Neural cell (in vitro differentiated cells): ENCODE measurements at regions not wholly inside any gene's neighbourhood (a gene's known extent, or its start where the extent isn't known, plus 50 kb on each side); places are given as distances from the start of the nearest gene placed in this dataset.
"Not testable (repeated sequence)": the region's sequence is repeated elsewhere in the genome, so short reads cannot be mapped to it uniquely, and the experiment has no call there.

Experiments used
- H2AFZ ChIP-seq: fragments of 200-600, 300-800 bp; sonication (generic), shearing (Covaris generic); 2 replicates; pipeline ENCODE4 v1.6.0; 2014; ENCODE audit warnings: low read depth, mild to moderate bottlenecking, antibody characterized with exemption, low read length, moderate library complexity
- H3F3A ChIP-seq: fragments of 200-600 bp; shearing (Covaris generic); 2 replicates; pipeline ENCODE4 v1.6.1; 2016; ENCODE audit warnings: mild to moderate bottlenecking, moderate library complexity, mixed read lengths, antibody characterized with exemption, low read length; ENCODE audit not compliant: insufficient read depth, poor library complexity, severe bottlenecking
- H3K27ac ChIP-seq: fragments of 200-600, 300-800 bp; sonication (generic), shearing (Covaris generic); 2 replicates; pipeline ENCODE4 v1.5.1; 2014; ENCODE audit warnings: mild to moderate bottlenecking, low read length, moderate library complexity
- H3K27me3 ChIP-seq: fragments of 300-800, 200-600 bp; sonication (generic), shearing (Covaris generic); 2 replicates; pipeline ENCODE4 v1.6.0; 2014; ENCODE audit warnings: mild to moderate bottlenecking, low read depth, low read length, moderate library complexity; ENCODE audit not compliant: insufficient read depth
- H3K36me3 ChIP-seq: fragments of 300-800, 200-600 bp; sonication (generic), shearing (Covaris generic); 2 replicates; pipeline ENCODE4 v1.5.1; 2014; ENCODE audit warnings: mild to moderate bottlenecking, antibody characterized with exemption, low read length, moderate library complexity; ENCODE audit not compliant: insufficient read depth
- H3K4me2 ChIP-seq: fragments of 300-800, 200-600 bp; sonication (generic), shearing (Covaris generic); 2 replicates; pipeline ENCODE4 v1.6.0; 2014; ENCODE audit warnings: mild to moderate bottlenecking, low read length
- H3K4me3 ChIP-seq: fragments of 300-800, 200-600 bp; sonication (generic), shearing (Covaris generic); 2 replicates; pipeline ENCODE4 v1.5.1; 2014; ENCODE audit warnings: mild to moderate bottlenecking, low read length, moderate library complexity
- H3K79me2 ChIP-seq: fragments of 200-600 bp; shearing (Covaris generic); replicated peaks from 2 replicates; pipeline ENCODE4 v1.6.0; 2014; ENCODE audit warnings: mild to moderate bottlenecking, low read length, moderate library complexity; ENCODE audit not compliant: insufficient read depth
- H3K9ac ChIP-seq: fragments of 300-800, 200-600 bp; sonication (generic), shearing (Covaris generic); 2 replicates; pipeline ENCODE4 v1.6.1; 2016; ENCODE audit warnings: mild to moderate bottlenecking, low read length, mixed read lengths
- H3K9me2 ChIP-seq: fragments of 200-600 bp; shearing (Covaris generic); 2 replicates; pipeline ENCODE4 v1.6.1; 2016; ENCODE audit warnings: mild to moderate bottlenecking, low read length, mixed read lengths; ENCODE audit not compliant: insufficient read depth
- H3K9me3 ChIP-seq: fragments of 200-600, 300-800 bp; sonication (generic), shearing (Covaris generic); 2 replicates; pipeline ENCODE4 v1.6.1; 2016; ENCODE audit warnings: mild to moderate bottlenecking, mixed run types, low read length, moderate library complexity, mixed read lengths
- H4K20me1 ChIP-seq: fragments of 200-600 bp; shearing (Covaris generic); 2 replicates; pipeline ENCODE4 v1.6.1; 2016; ENCODE audit warnings: mild to moderate bottlenecking, mixed run types; ENCODE audit not compliant: insufficient read depth
- CTCF ChIP-seq: fragments of 450-650 bp; IDR thresholded peaks from 2 replicates; pipeline ENCODE4 v1.5.1; 2014; ENCODE audit warnings: antibody characterized with exemption, mild to moderate bottlenecking, moderate library complexity; ENCODE audit not compliant: poor library complexity, severe bottlenecking
- EP300 ChIP-seq: fragments of 450-650 bp; conservative IDR thresholded peaks from 2 replicates; pipeline ENCODE4 v1.6.1; 2014; ENCODE audit warnings: antibody characterized with exemption, mild to moderate bottlenecking, moderate library complexity; ENCODE audit not compliant: poor library complexity, severe bottlenecking
- EZH2 ChIP-seq: fragments of 200-600, 300-800 bp; shearing (Covaris generic), sonication (generic); IDR thresholded peaks from 2 replicates; pipeline ENCODE4 v1.6.1; 2014; ENCODE audit warnings: antibody characterized with exemption, low read length, borderline replicate concordance, mild to moderate bottlenecking; ENCODE audit not compliant: insufficient read depth, poor library complexity, severe bottlenecking
- MXI1 ChIP-seq: fragments of 450-650 bp; conservative IDR thresholded peaks from 2 replicates; pipeline ENCODE4 v1.6.1; 2014; ENCODE audit warnings: antibody characterized with exemption, mild to moderate bottlenecking; ENCODE audit not compliant: poor library complexity, severe bottlenecking
- POLR2AphosphoS5 ChIP-seq: IDR thresholded peaks from 2 replicates; pipeline ENCODE4 v1.6.1; 2012
- RAD21 ChIP-seq: fragments of 450-650 bp; conservative IDR thresholded peaks from 2 replicates; pipeline ENCODE4 v1.6.1; 2014; ENCODE audit warnings: antibody characterized with exemption, mild to moderate bottlenecking, moderate library complexity
- REST ChIP-seq: IDR thresholded peaks from 2 replicates; pipeline ENCODE4 v1.6.1; 2012; ENCODE audit warnings: borderline replicate concordance
- SMC3 ChIP-seq: fragments of 450-650 bp; conservative IDR thresholded peaks from 2 replicates; pipeline ENCODE4 v1.6.1; 2014; ENCODE audit warnings: antibody characterized with exemption, mild to moderate bottlenecking, moderate library complexity; ENCODE audit not compliant: poor library complexity
- TAF1 ChIP-seq: IDR thresholded peaks from 2 replicates; pipeline ENCODE4 v1.6.1; 2012; ENCODE audit warnings: low read depth

- H3K4me2 ChIP-seq, result no peak overlapping the region
- H3K27me3 ChIP-seq, result no peaks in the 10 kb centered on the region
- no peak overlapping the region for H3K4me3 ChIP-seq
- H3F3A ChIP-seq, result no peaks in the 10 kb centered on the region
- H4K20me1 ChIP-seq, result no peaks in the 10 kb centered on the region
- H3K9me2 ChIP-seq, result no peaks in the 10 kb centered on the region
- H3K79me2 ChIP-seq, result no peaks in the 10 kb centered on the region
- no peak overlapping the region for H3K27ac ChIP-seq
- no peak overlapping the region for H2AFZ ChIP-seq
- no peak for TF ChIP-seq POLR2AphosphoS5
- TF ChIP-seq TAF1, result no peak
- no peak overlapping the region for H3K9ac ChIP-seq
- H3K36me3 ChIP-seq, result no peaks in the 10 kb centered on the region
- H3K9me3 ChIP-seq, result no peaks in the 10 kb centered on the region
Observed at GRCh38 chr3:18529631-18530030, 104.5 kb upstream of the SATB1 start.

GRCh38 chr3:18527691-18528090 lies 102.6 kb upstream of the SATB1 start:
- no peaks in the 10 kb centered on the region for H3F3A ChIP-seq
- no peaks in the 10 kb centered on the region for H3K79me2 ChIP-seq
- no peak overlapping the region for H2AFZ ChIP-seq
- no peaks in the 10 kb centered on the region for H3K27me3 ChIP-seq
- no peak overlapping the region for H3K4me2 ChIP-seq
- H3K9me2 ChIP-seq, result no peaks in the 10 kb centered on the region
- no peaks in the 10 kb centered on the region for H4K20me1 ChIP-seq
- H3K9ac ChIP-seq, result no peak overlapping the region
- H3K4me3 ChIP-seq, result no peak overlapping the region
- TF ChIP-seq TAF1 (no peak), REST (no peak)
- H3K36me3 ChIP-seq, result no peaks in the 10 kb centered on the region
- no peaks in the 10 kb centered on the region for H3K9me3 ChIP-seq
- no peak overlapping the region for H3K27ac ChIP-seq

- H4K20me1 ChIP-seq, result no peaks in the 10 kb centered on the region
- no peaks in the 10 kb centered on the region for H3K27me3 ChIP-seq
- no peaks in the 10 kb centered on the region for H3F3A ChIP-seq
- H3K9me2 ChIP-seq, result no peaks in the 10 kb centered on the region
- no peak overlapping the region for H3K4me2 ChIP-seq
- no peaks in the 10 kb centered on the region for H3K36me3 ChIP-seq
- H3K9ac ChIP-seq, result no peak overlapping the region
- no peak overlapping the region for H2AFZ ChIP-seq
- H3K9me3 ChIP-seq, result no peaks in the 10 kb centered on the region
- TF ChIP-seq TAF1, result no peak
- no peak for TF ChIP-seq RAD21
- TF ChIP-seq POLR2AphosphoS5, result no peak
- no peak for TF ChIP-seq CTCF
- no peak for TF ChIP-seq EP300
- TF ChIP-seq SMC3, result no peak
- TF ChIP-seq REST, result no peak
- no peak for TF ChIP-seq MXI1
- TF ChIP-seq EZH2, result no peak
- no peak overlapping the region for H3K27ac ChIP-seq
- no peaks in the 10 kb centered on the region for H3K79me2 ChIP-seq
- H3K4me3 ChIP-seq, result no peak overlapping the region
Observed at GRCh38 chr3:18526667-18527066, 101.5 kb upstream of the SATB1 start.

- H3K9me2 ChIP-seq, H3K4me2 ChIP-seq, H3K9me3 ChIP-seq, H3K79me2 ChIP-seq, H3K27ac ChIP-seq, H2AFZ ChIP-seq, H3K4me3 ChIP-seq, H3F3A ChIP-seq, H3K27me3 ChIP-seq, H3K9ac ChIP-seq, H3K36me3 ChIP-seq, H4K20me1 ChIP-seq: not testable (repeated sequence)
Observed at GRCh38 chr3:18516170-18516569, 91.0 kb upstream of the SATB1 start.
